Neural cell (in vitro differentiated cells): ENCODE measurements at regions not wholly inside any gene's neighbourhood (a gene's known extent, or its start where the extent isn't known, plus 50 kb on each side); places are given as distances from the start of the nearest gene placed in this dataset.

Experiments
- H2AFZ ChIP-seq: fragments of 200-600, 300-800 bp; sonication (generic), shearing (Covaris generic); 2 replicates; pipeline ENCODE4 v1.6.0; 2014; ENCODE audit warnings: low read depth, mild to moderate bottlenecking, antibody characterized with exemption, low read length, moderate library complexity
- H3F3A ChIP-seq: fragments of 200-600 bp; shearing (Covaris generic); 2 replicates; pipeline ENCODE4 v1.6.1; 2016; ENCODE audit warnings: mild to moderate bottlenecking, moderate library complexity, mixed read lengths, antibody characterized with exemption, low read length; ENCODE audit not compliant: insufficient read depth, poor library complexity, severe bottlenecking
- H3K27ac ChIP-seq: fragments of 200-600, 300-800 bp; sonication (generic), shearing (Covaris generic); 2 replicates; pipeline ENCODE4 v1.5.1; 2014; ENCODE audit warnings: mild to moderate bottlenecking, low read length, moderate library complexity
- H3K27me3 ChIP-seq: fragments of 300-800, 200-600 bp; sonication (generic), shearing (Covaris generic); 2 replicates; pipeline ENCODE4 v1.6.0; 2014; ENCODE audit warnings: mild to moderate bottlenecking, low read depth, low read length, moderate library complexity; ENCODE audit not compliant: insufficient read depth
- H3K36me3 ChIP-seq: fragments of 300-800, 200-600 bp; sonication (generic), shearing (Covaris generic); 2 replicates; pipeline ENCODE4 v1.5.1; 2014; ENCODE audit warnings: mild to moderate bottlenecking, antibody characterized with exemption, low read length, moderate library complexity; ENCODE audit not compliant: insufficient read depth
- H3K4me2 ChIP-seq: fragments of 300-800, 200-600 bp; sonication (generic), shearing (Covaris generic); 2 replicates; pipeline ENCODE4 v1.6.0; 2014; ENCODE audit warnings: mild to moderate bottlenecking, low read length
- H3K4me3 ChIP-seq: fragments of 300-800, 200-600 bp; sonication (generic), shearing (Covaris generic); 2 replicates; pipeline ENCODE4 v1.5.1; 2014; ENCODE audit warnings: mild to moderate bottlenecking, low read length, moderate library complexity
- H3K79me2 ChIP-seq: fragments of 200-600 bp; shearing (Covaris generic); replicated peaks from 2 replicates; pipeline ENCODE4 v1.6.0; 2014; ENCODE audit warnings: mild to moderate bottlenecking, low read length, moderate library complexity; ENCODE audit not compliant: insufficient read depth
- H3K9ac ChIP-seq: fragments of 300-800, 200-600 bp; sonication (generic), shearing (Covaris generic); 2 replicates; pipeline ENCODE4 v1.6.1; 2016; ENCODE audit warnings: mild to moderate bottlenecking, low read length, mixed read lengths
- H3K9me2 ChIP-seq: fragments of 200-600 bp; shearing (Covaris generic); 2 replicates; pipeline ENCODE4 v1.6.1; 2016; ENCODE audit warnings: mild to moderate bottlenecking, low read length, mixed read lengths; ENCODE audit not compliant: insufficient read depth
- H3K9me3 ChIP-seq: fragments of 200-600, 300-800 bp; sonication (generic), shearing (Covaris generic); 2 replicates; pipeline ENCODE4 v1.6.1; 2016; ENCODE audit warnings: mild to moderate bottlenecking, mixed run types, low read length, moderate library complexity, mixed read lengths
- H4K20me1 ChIP-seq: fragments of 200-600 bp; shearing (Covaris generic); 2 replicates; pipeline ENCODE4 v1.6.1; 2016; ENCODE audit warnings: mild to moderate bottlenecking, mixed run types; ENCODE audit not compliant: insufficient read depth
- CTCF ChIP-seq: fragments of 450-650 bp; IDR thresholded peaks from 2 replicates; pipeline ENCODE4 v1.5.1; 2014; ENCODE audit warnings: antibody characterized with exemption, mild to moderate bottlenecking, moderate library complexity; ENCODE audit not compliant: poor library complexity, severe bottlenecking
- EP300 ChIP-seq: fragments of 450-650 bp; conservative IDR thresholded peaks from 2 replicates; pipeline ENCODE4 v1.6.1; 2014; ENCODE audit warnings: antibody characterized with exemption, mild to moderate bottlenecking, moderate library complexity; ENCODE audit not compliant: poor library complexity, severe bottlenecking
- EZH2 ChIP-seq: fragments of 200-600, 300-800 bp; shearing (Covaris generic), sonication (generic); IDR thresholded peaks from 2 replicates; pipeline ENCODE4 v1.6.1; 2014; ENCODE audit warnings: antibody characterized with exemption, low read length, borderline replicate concordance, mild to moderate bottlenecking; ENCODE audit not compliant: insufficient read depth, poor library complexity, severe bottlenecking
- MXI1 ChIP-seq: fragments of 450-650 bp; conservative IDR thresholded peaks from 2 replicates; pipeline ENCODE4 v1.6.1; 2014; ENCODE audit warnings: antibody characterized with exemption, mild to moderate bottlenecking; ENCODE audit not compliant: poor library complexity, severe bottlenecking
- POLR2AphosphoS5 ChIP-seq: IDR thresholded peaks from 2 replicates; pipeline ENCODE4 v1.6.1; 2012
- RAD21 ChIP-seq: fragments of 450-650 bp; conservative IDR thresholded peaks from 2 replicates; pipeline ENCODE4 v1.6.1; 2014; ENCODE audit warnings: antibody characterized with exemption, mild to moderate bottlenecking, moderate library complexity
- REST ChIP-seq: IDR thresholded peaks from 2 replicates; pipeline ENCODE4 v1.6.1; 2012; ENCODE audit warnings: borderline replicate concordance
- SMC3 ChIP-seq: fragments of 450-650 bp; conservative IDR thresholded peaks from 2 replicates; pipeline ENCODE4 v1.6.1; 2014; ENCODE audit warnings: antibody characterized with exemption, mild to moderate bottlenecking, moderate library complexity; ENCODE audit not compliant: poor library complexity
- TAF1 ChIP-seq: IDR thresholded peaks from 2 replicates; pipeline ENCODE4 v1.6.1; 2012; ENCODE audit warnings: low read depth

GRCh38 chr2:204030322-204030721, 93.8 kb downstream of the ICOS start:
- Histone ChIP-seq H3K4me3 (no peak overlapping the region), H3K9ac (no peak overlapping the region), H4K20me1 (no peaks in the 10 kb centered on the region), H3K9me2 (no peaks in the 10 kb centered on the region), H3K9me3 (no peaks in the 10 kb centered on the region), H3K36me3 (no peaks in the 10 kb centered on the region), H3K79me2 (no peaks in the 10 kb centered on the region), H3K4me2 (no peak overlapping the region), H3F3A (no peaks in the 10 kb centered on the region), H3K27ac (no peak overlapping the region), H3K27me3 (no peaks in the 10 kb centered on the region), H2AFZ (no peak overlapping the region)
- TF ChIP-seq RAD21 (no peak), SMC3 (no peak), EP300 (no peak), CTCF (no peak), MXI1 (no peak), TAF1 (no peak), EZH2 (no peak), REST (no peak), POLR2AphosphoS5 (no peak)

- Histone ChIP-seq H3K4me2 (no peak overlapping the region), H3F3A (no peaks in the 10 kb centered on the region), H3K9me3 (no peaks in the 10 kb centered on the region), H3K9me2 (no peaks in the 10 kb centered on the region), H3K79me2 (no peaks in the 10 kb centered on the region), H2AFZ (no peak overlapping the region), H3K4me3 (no peak overlapping the region), H3K9ac (no peak overlapping the region), H3K27ac (no peak overlapping the region), H3K36me3 (no peaks in the 10 kb centered on the region), H4K20me1 (no peaks in the 10 kb centered on the region), H3K27me3 (no peaks in the 10 kb centered on the region)
- no peak for TF ChIP-seq REST
- no peak for TF ChIP-seq EZH2
- no peak for TF ChIP-seq POLR2AphosphoS5
- no peak for TF ChIP-seq CTCF
- TF ChIP-seq TAF1, result no peak
- TF ChIP-seq RAD21, result no peak
- no peak for TF ChIP-seq SMC3
- no peak for TF ChIP-seq EP300
- TF ChIP-seq MXI1, result no peak
Measured at GRCh38 chr2:204031056-204031455, 94.5 kb downstream of the ICOS start.
